IPS-18a (cell line): ENCODE measurements at regions not wholly inside any gene's neighbourhood (a gene's known extent, or its start where the extent isn't known, plus 50 kb on each side); places are given as distances from the start of the nearest gene placed in this dataset.
"Not testable (repeated sequence)": the region's sequence is repeated elsewhere in the genome, so short reads cannot be mapped to it uniquely, and the experiment has no call there.

Experiments
- H3K27ac ChIP-seq: one replicate; pipeline ENCODE4 v1.5.1; 2013; ENCODE audit warnings: low read length
- H3K27me3 ChIP-seq: one replicate; pipeline ENCODE4 v1.6.1; 2013; ENCODE audit warnings: mild to moderate bottlenecking, low read length; ENCODE audit not compliant: control insufficient read depth, insufficient read depth
- H3K36me3 ChIP-seq: one replicate; pipeline ENCODE4 v1.6.1; 2013; ENCODE audit warnings: low read depth, low read length; ENCODE audit not compliant: control insufficient read depth
- H3K4me1 ChIP-seq: one replicate; pipeline ENCODE4 v1.6.1; 2013; ENCODE audit warnings: low read depth, low read length; ENCODE audit not compliant: control insufficient read depth
- H3K4me3 ChIP-seq: one replicate; pipeline ENCODE4 v1.5.1; 2013; ENCODE audit warnings: low read length
- H3K9ac ChIP-seq: one replicate; pipeline ENCODE4 v1.6.1; 2013; ENCODE audit warnings: mild to moderate bottlenecking, low read length, moderate library complexity
- H3K9me3 ChIP-seq: one replicate; pipeline ENCODE4 v1.6.1; 2013; ENCODE audit warnings: low read depth, low read length; ENCODE audit not compliant: control insufficient read depth

GRCh38 chr3:178195824-178196223, 340.4 kb upstream of the KCNMB2 start:
- Histone ChIP-seq H3K9ac (no peak overlapping the region), H3K9me3 (no peaks in the 10 kb centered on the region), H3K27me3 (no peaks in the 10 kb centered on the region), H3K36me3 (no peaks in the 10 kb centered on the region), H3K27ac (no peak overlapping the region), H3K4me3 (no peak overlapping the region), H3K4me1 (peaks cover 3% of the 10 kb centered on the region)

GRCh38 chr3:178198329-178198728, 337.9 kb upstream of the KCNMB2 start:
- Histone ChIP-seq H3K27me3 (no peaks in the 10 kb centered on the region), H3K9ac (no peak overlapping the region), H3K27ac (no peak overlapping the region), H3K4me1 (no peaks in the 10 kb centered on the region), H3K9me3 (no peaks in the 10 kb centered on the region), H3K4me3 (no peak overlapping the region), H3K36me3 (no peaks in the 10 kb centered on the region)

GRCh38 chr3:178200316-178200715, 335.9 kb upstream of the KCNMB2 start:
- Histone ChIP-seq H3K4me3 (no peak overlapping the region), H3K36me3 (no peaks in the 10 kb centered on the region), H3K27ac (no peak overlapping the region), H3K27me3 (no peaks in the 10 kb centered on the region), H3K9me3 (no peaks in the 10 kb centered on the region), H3K9ac (no peak overlapping the region), H3K4me1 (no peaks in the 10 kb centered on the region)

- no peaks in the 10 kb centered on the region for H3K27me3 ChIP-seq
- no peak overlapping the region for H3K9ac ChIP-seq
- no peaks in the 10 kb centered on the region for H3K4me1 ChIP-seq
- H3K27ac ChIP-seq: no peak overlapping the region
- H3K4me3 ChIP-seq: no peak overlapping the region
- no peaks in the 10 kb centered on the region for H3K9me3 ChIP-seq
- H3K36me3 ChIP-seq: no peaks in the 10 kb centered on the region
These were observed 334.5 kb upstream of the KCNMB2 start for GRCh38 chr3:178201714-178202113.

GRCh38 chr3:178202194-178202593, 334.0 kb upstream of the KCNMB2 start:
- Histone ChIP-seq H3K36me3 (no peaks in the 10 kb centered on the region), H3K4me3 (no peak overlapping the region), H3K4me1 (peaks cover 4% of the 10 kb centered on the region), H3K27ac (no peak overlapping the region), H3K9me3 (no peaks in the 10 kb centered on the region), H3K27me3 (no peaks in the 10 kb centered on the region), H3K9ac (no peak overlapping the region)

GRCh38 chr3:178203165-178203564, 333.1 kb upstream of the KCNMB2 start:
- no peak overlapping the region for H3K9ac ChIP-seq
- no peak overlapping the region for H3K27ac ChIP-seq
- no peaks in the 10 kb centered on the region for H3K27me3 ChIP-seq
- H3K36me3 ChIP-seq: no peaks in the 10 kb centered on the region
- no peak overlapping the region for H3K4me3 ChIP-seq
- no peaks in the 10 kb centered on the region for H3K9me3 ChIP-seq
- H3K4me1 ChIP-seq: peaks cover 4% of the 10 kb centered on the region

- Histone ChIP-seq H3K9ac (no peak overlapping the region), H3K9me3 (no peaks in the 10 kb centered on the region), H3K36me3 (no peaks in the 10 kb centered on the region), H3K4me1 (peaks cover 4% of the 10 kb centered on the region), H3K27ac (no peak overlapping the region), H3K4me3 (no peak overlapping the region), H3K27me3 (no peaks in the 10 kb centered on the region)
These were observed 332.6 kb upstream of the KCNMB2 start for GRCh38 chr3:178203650-178204049.

- Histone ChIP-seq H3K36me3 (no peaks in the 10 kb centered on the region), H3K4me1 (peaks cover 4% of the 10 kb centered on the region), H3K9ac (no peak overlapping the region), H3K27ac (no peak overlapping the region), H3K9me3 (no peaks in the 10 kb centered on the region), H3K27me3 (no peaks in the 10 kb centered on the region), H3K4me3 (no peak overlapping the region)
These were observed 330.5 kb upstream of the KCNMB2 start for GRCh38 chr3:178205740-178206139.

- no peaks in the 10 kb centered on the region for H3K27me3 ChIP-seq
- no peak overlapping the region for H3K27ac ChIP-seq
- H3K9me3 ChIP-seq: no peaks in the 10 kb centered on the region
- no peak overlapping the region for H3K9ac ChIP-seq
- H3K36me3 ChIP-seq: no peaks in the 10 kb centered on the region
- no peak overlapping the region for H3K4me3 ChIP-seq
- peaks cover 4% of the 10 kb centered on the region for H3K4me1 ChIP-seq
These were observed 329.7 kb upstream of the KCNMB2 start for GRCh38 chr3:178206521-178206920.

GRCh38 chr3:178207161-178207560, 329.1 kb upstream of the KCNMB2 start:
- H3K9me3 ChIP-seq, H3K27me3 ChIP-seq, H3K4me1 ChIP-seq, H3K27ac ChIP-seq, H3K36me3 ChIP-seq, H3K4me3 ChIP-seq, H3K9ac ChIP-seq: not testable (repeated sequence)

GRCh38 chr3:178207627-178208026, 328.6 kb upstream of the KCNMB2 start:
- not testable (repeated sequence) for H3K36me3 ChIP-seq, H3K9me3 ChIP-seq, H3K9ac ChIP-seq, H3K27ac ChIP-seq, H3K4me3 ChIP-seq, H3K4me1 ChIP-seq, H3K27me3 ChIP-seq

GRCh38 chr3:178209116-178209515, 327.1 kb upstream of the KCNMB2 start:
- H3K4me1 ChIP-seq, H3K27me3 ChIP-seq, H3K27ac ChIP-seq, H3K36me3 ChIP-seq, H3K9me3 ChIP-seq, H3K4me3 ChIP-seq, H3K9ac ChIP-seq: not testable (repeated sequence)

GRCh38 chr3:178209618-178210017, 326.6 kb upstream of the KCNMB2 start:
- not testable (repeated sequence) for H3K36me3 ChIP-seq, H3K9ac ChIP-seq, H3K9me3 ChIP-seq, H3K4me1 ChIP-seq, H3K27me3 ChIP-seq, H3K27ac ChIP-seq, H3K4me3 ChIP-seq
